HG02840 (cell line): ENCODE measurements at regions not wholly inside any gene's neighbourhood (a gene's known extent, or its start where the extent isn't known, plus 50 kb on each side); places are given as distances from the start of the nearest gene placed in this dataset.

ENCODE experiments used
- ATAC-seq: cut with Tn5 transposase; IDR thresholded peaks from one replicate; pipeline ENCODE4 v1.9.1; 2021; ENCODE audit warnings: mild to moderate bottlenecking, moderate library complexity, moderate number of reproducible peaks; ENCODE audit not compliant: unreplicated experiment, low FRiP score

DNA sequence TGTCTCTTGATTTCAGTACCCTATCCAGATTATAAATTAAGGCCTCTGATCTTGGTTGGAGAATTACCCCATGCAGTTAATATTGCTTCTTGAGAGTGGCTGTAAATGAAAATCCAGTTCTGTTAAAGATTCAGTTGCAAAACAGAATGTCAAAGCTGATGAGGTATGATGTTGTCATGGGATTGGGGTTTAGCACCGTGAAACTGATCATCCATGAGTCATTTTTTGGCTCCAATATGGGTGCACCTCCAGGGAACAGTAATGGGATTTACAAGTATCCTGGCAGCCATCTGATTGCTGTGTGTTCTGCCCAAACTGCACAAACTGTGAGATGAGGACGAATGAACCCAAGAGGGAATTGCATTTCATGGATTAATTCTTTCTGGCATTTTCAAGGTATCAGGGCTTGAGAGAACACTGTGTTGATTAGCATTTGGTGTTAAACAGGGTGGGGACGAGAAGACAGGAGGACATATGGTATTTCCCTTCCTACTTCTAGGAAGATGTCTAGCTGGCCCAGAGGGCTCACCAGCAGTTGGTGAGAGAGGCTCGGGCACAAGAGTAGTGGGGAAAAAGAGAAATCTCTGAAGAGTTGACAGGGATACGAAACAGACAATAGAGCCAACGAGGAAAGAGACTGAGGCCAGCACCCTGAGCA, 214.7 kb downstream of the GAS1 start:
- ATAC-seq, result no peak

DNA sequence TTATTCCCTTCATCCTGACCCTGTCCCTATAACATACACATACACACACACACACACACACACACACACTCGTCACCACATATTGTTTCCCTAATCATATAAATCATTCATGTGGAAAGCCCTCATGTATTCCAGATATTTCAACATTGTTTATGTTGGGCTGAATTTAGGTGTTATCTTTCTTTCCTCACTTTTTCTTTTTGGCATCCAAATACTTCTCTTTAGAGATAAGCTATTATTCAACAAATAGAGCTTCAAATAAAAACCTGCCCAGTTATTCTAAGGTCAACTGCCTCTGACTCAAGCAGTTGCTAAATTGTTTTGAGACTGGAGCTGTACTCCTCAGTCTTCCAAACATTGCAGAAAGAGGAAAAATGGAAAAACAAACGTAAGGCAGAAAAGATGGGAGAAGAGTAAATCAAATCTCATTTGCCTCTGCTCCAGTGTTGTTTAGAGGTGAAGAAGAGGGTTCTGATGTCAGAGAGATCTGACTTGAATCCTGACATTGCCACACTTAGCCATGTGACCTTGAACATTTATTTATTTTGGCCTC, 215.7 kb downstream of the GAS1 start:
- ATAC-seq, result no peak

DNA sequence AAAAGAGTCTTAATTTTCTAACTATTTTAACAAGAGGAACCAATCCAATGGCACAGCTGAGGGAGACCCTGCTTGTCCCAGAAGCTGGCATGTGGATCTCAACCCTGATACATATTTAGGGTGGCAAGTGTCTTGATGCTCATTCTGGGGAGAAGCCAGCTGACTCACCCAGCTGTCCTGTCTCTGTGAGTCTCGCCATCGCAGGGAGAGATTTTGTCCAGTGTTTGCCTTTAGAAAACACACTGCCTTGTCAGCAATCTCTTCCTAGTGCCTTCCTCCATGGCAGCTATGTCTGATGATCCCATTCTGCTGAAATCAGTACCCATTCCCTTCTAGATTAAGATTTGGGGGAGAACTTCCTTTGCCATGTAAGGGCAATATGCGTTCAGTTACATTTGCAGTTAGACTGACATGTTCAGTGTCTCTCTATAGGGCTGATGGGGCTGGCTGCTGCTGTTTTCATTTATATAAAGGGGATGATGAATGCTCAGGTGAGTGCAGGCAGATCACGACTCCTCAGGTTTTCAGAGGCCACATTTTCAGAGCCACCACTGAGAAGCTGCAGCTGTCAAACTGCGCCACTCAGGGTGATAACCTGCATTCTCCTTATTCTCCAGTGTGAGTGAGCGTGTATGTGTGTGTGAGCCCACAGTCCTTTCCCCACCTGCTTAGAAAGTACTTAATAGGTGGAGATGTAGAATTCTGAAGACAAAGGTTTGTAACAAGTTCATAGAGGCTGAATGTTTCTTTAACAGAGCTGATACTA, 217.0 kb downstream of the GAS1 start:
- no peak for ATAC-seq

DNA sequence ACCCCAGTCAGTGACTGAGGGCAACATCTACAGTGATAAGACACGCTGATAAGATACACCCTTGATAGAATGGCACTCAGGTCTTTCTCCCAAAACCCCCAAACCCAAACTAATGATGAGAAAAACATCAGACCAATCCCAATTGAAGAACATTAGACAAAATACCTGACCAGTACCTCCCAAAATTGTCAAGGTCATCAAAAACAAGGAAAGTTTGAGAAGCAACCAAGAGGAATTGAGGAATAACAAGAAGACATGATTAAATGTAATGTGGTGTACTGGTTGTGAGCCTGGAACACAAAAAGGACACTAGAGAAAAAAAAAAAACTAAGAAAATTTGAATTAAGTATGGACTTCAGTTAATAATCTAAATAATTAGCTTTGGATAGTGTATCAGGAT, 222.8 kb downstream of the GAS1 start:
- ATAC-seq, result no peak

DNA sequence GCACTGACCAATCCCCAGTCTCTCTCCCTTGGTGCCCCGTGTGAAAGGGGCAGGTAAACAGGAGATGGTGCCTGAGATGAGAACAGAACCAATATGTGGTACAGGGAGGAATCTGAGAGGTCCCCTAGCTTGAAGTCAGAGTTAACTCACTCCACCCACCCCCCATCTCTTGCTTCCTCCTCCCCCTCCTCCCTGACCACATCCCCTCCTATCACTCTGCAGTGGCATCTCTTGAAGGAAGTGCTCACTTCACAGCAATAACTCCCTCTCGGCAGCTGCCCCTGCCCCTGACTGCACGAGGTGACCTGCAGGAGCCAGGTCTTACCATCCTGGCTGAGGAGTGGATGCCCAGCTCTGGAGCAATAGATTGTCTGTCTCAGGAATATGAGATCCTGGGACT, 224.0 kb downstream of the GAS1 start:
- ATAC-seq, result no peak

DNA sequence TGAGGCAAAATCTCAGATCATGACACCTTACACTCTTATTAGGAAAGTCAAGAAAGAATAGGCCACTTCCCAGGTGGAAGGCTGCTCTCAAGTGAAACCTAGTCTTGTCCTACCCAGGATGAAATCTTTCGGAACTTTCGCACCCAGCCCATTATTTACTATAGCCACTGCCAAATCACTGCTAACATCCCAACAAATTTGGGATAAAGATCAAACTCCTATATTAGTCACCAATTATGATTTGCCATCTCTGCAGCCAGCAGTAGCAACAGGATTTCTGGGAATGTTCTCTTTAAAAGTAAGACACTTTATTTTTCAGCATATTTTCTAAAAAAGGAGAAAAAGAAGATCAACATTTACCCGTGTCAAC, 224.6 kb downstream of the GAS1 start:
- no peak for ATAC-seq

DNA sequence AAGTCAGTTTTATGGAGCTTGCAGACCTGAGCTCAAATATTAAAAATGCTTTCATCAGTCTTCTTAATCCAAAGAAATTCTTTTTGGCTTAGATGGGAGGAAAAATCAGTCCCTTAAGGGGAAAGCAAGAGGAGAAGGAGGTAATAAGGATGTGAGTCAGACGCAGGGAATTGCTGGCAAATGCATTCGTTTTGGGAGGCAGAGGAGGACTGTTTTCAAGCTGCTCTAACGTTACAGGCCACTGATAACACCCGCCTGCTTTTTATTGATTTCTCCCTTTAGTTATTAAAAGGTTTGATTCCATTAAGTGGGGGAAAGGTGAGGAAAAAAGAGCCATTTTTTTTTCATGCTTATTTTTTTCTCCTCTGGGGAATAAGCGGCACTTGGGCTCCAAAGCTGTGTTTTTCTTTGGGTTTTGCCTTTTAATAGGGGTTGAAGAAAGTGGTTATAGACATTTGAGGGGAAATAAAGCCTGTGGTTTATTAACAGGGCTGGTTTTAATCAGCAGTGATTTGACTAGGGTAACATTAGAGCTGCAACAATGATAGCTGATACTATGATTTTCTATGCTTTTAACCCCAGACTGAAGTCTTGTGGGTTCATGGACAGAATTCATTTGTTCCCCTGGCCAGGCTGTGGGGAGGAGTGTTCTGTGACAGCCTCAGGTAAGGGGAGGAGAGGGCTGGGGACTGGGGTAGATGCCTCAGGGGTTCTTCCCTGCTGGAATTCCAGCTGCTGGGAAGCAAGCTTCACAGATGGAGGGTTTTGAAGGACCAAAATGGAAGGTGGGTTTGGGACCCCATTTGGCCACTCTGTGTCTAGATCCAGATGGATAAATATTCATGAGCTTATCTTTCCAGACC, 225.2 kb downstream of the GAS1 start:
- no peak for ATAC-seq

DNA sequence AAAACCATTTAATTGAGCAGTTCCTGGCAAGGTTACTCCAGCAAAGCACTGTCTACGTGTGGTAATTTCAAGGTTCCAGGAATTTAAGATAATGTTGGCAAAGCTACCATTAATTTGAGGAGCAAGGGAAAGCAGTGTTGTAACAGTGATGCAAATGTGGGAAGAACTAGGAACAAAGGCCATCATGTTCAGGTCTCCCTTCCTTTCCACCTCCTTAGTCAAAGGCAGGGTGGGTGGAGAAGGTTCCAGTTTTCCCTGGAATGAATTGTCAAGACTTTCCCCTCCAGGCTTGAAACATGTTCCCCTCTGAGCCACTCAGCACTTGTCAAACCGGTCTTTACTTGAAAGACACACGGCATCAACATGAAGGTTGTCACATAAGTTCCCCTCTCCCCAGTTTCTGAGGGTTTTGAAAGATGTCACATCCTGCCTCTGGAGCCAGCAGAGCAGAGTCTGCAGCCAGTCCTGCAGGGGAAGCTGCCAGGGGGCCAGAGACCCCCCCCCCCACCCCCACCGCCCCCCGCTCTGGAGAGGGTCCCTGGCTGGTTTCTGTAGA, 226.0 kb downstream of the GAS1 start:
- no peak for ATAC-seq

DNA sequence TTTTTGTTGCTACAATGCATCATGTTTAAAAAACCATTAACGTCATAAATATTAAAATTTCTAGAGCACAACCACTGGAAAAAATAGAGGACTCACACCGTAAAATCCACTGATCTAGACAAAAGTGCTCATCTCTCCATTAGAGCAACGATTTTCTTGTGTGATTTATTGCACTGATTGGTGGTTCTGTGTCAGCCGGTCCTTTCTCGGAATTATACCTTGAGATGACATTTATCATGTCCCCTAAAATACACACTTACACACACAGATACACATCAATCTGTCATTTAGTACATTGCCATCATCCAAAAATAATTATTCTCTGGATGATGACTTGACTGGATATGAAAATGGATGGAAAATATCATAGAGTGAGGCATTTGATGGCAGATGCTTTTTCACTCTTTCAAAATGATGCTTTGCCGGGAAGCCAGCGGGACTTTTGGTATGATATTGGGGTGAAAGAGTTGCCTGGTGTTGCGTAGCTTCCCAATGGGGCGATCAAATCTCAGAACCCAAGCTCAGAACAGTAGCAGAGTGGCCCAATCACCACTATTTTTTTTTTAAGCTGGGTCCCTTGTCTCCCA, 226.6 kb downstream of the GAS1 start:
- ATAC-seq, result no peak

DNA sequence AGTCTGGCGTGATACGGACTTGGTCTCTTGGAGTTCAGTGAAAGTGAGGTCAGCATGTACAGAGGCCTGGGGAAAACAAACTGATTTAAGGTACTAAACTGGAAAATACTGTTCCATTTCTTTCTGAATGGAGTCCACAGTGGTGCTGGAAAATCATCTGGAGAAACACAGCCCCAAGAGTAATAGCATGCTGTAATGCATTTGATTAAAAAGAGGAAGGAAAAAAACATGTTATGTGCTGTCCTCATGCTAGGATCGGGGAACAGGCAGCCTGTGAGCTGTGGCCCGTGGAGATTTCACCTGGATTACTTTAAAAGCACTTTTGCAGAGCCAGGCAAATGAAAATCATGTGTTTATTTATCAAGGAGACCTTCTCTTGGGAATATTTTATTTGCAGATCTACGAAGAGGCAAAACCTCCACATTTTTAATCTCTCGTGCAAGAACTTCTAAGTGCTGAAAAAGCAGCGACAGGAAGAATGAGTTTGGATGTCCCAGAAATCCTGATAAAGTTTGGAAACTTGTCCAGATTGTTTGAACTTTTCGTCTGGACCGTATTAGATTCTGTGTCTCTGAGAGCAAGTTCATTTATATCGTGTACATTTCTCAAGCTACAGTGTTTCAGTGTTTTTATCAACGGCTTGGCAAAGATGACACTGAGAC, 228.8 kb downstream of the GAS1 start:
- ATAC-seq, result no peak

DNA sequence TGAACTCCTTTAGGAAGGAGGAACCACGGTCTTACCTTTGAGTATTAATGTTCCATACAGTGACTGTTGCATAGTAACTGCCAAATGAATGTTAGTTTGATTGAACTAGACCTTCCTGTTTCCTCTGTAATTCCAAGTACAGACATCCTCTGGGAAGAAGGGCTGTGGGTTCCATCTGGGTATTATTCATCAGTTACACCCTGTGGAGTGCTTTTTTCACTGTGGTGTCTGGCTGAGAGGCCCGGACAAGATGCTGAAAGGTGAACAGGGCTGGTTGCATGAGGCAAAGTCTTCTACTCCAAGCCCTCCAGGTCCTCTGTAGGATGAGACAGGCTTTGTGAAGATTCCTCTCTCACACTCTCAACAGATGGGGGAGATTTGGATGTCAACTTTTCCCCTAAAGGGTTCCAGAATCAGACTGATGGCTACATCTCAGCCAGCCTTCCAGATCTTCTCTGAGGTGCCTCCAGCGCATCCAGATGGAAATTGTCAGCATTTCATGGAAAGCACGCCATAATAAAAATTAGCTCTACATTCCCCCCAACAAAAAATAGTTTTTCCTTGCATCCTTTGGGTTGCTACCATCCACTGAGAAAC, 230.9 kb downstream of the GAS1 start:
- no peak for ATAC-seq

DNA sequence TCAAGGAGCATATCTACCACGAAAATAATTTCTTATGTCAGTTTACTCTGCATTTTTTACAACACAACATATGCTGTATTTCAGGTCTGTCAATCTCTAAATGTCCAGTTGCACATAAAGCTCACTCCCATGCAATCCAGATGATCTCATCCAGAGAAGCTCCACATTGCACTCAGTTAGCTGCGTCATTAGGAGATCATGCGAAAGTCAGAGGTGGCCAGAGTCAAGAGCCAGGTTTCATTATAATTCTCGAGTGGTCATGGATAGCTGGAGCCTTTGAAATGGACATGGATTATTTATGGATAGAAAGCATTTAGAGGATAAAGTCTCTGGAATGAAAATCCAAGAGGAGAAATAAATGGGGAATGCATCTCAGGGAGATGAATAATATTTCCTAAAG, 232.3 kb downstream of the GAS1 start:
- ATAC-seq, result no peak

DNA sequence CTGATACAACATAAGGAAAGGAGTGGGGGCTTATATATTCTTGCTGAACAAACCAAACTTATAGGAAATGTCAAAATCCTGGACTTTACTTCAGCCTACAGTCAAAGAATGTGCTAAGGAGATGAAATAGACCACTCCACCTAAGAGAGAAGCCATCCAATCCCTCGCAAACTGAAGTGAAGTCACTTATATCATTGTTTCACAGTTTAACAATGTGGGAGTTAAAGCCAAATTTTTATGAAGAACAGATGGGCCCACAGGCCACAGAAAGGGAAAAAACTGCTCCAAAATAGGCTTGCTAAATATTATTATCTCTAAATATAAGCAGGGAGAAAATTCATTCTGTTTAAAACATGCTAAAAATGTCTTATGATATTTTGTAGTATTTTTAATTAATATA, 233.3 kb downstream of the GAS1 start:
- ATAC-seq, result no peak

DNA sequence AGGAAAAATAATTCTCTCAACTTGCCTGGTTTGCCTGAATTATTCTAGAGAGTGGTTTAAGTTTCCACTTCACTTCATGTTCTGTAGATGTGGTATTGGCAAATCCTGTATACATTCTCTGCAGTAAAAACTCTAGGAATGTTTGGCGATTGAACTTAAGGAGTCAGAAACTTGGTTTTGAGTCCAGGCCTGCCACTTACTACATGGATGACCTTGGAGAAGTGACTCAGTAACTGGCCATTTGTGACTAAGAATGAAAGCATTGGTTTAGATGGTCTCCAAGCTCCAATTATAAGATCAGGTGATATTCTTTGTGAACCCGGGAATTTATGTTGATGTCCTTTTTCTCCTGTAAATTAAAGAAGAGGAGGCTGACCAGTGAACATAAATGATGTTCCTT, 233.8 kb downstream of the GAS1 start:
- no peak for ATAC-seq

DNA sequence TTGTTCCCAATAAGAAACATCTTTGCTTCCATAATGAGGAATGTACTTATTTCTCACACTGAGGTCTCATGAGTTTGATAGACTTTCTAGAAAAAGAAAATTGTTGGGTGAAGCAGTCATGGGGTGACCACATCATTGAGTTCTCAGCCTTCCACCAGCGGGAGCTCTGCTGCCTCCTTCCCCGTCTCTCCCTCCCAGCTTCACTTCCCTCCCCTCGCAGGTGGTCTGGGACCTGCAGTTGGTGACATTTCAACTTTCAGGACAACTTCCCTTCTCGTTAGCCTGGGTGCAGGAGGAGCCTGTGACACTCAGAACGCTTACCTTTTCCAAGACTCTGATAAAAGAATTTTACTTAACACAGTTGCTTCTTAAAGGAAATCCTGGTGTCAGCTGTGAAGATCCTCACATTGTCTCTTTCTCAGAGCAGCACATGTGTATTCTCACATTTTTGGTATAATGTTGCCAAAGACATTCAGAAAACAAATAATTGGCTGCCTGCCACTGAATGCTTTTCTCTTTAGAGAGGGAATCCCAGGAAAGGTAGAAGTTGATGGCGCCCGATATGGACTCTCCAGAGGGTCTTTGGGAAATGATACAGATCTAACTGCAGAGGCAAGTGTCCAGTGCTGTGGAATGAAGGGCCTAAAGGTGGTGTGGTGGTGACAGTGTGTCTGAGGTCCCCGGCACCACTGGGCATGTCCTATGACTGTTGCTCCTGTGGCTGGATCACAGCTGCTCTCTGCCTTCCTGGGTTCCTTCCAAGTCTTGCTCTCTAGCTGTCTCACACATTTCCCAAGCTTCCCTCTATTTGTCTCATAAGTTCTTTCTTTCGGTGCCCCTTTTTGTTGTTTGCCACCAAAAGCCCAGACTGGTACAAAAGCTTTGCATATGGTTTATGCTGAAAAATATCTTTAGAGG, 238.1 kb downstream of the GAS1 start:
- ATAC-seq, result no peak

DNA sequence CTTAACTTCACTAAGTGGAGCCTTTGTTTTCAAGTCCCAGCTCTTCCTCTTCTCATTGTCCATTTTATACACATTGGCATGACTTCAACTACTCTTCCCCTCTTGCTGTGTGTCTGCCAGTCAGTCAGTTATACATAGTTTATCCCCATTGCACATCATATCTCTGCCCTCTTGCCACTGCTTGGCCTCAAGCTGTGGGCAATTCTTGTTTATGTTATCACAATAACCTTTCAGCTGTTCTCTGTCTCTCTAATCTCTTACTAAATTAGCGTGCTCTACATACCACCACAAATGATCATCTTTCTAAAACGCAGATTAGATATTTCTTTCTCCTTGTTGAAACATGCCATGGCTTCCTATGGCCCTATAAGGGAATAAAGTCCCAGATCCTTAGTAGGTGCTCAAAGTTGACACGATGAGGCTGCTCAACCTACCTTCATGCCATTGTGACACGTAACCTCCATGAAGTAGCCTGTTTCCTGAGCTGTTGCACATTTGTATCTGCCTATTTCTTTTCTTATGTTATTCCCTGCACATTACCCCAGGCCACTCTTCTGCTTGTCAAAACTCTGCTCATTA, 239.3 kb downstream of the GAS1 start:
- ATAC-seq, result no peak

DNA sequence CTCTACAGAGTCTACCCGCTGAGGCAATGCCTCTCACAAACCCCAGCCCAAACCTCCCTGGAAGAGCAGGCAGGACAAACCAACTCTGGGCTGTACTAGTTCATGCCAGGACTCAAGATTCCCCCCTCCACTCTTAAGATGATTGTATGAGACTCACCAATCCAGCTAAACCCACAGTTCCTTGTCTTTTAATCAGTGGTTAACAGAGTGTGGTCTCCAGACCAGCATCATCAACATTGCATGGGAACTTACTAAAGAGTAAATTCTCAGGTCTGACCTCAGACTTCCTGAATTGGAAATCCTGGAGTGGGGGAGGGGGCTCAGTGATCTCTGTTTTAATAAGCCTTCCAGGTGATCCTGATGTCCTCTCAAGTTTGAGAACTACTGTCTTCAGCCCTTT, 240.9 kb downstream of the GAS1 start:
- ATAC-seq, result no peak

DNA sequence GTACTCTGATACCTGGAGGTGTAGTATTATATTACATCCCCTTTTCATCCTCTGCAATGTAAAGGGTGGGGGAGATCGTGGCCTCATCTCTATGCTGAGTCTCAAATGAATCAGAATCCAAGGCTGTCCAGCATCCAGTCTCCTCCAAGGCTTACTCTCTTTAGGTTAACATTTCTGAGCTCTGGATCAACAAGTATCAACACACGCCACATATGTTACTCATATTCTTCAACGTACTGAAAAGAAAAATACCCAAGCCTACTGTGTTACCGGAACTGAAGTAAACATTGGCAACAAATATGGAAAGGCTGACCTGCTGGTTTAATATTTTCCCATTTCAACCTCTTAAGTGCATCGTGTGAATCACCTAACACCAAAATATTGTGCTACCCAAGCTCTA, 241.8 kb downstream of the GAS1 start:
- ATAC-seq, result no peak
